Caco-2 (cell line): ENCODE measurements at regions not wholly inside any gene's neighbourhood (a gene's known extent, or its start where the extent isn't known, plus 50 kb on each side); places are given as distances from the start of the nearest gene placed in this dataset.

Experiments used
- BruUV-seq: library from RNA; stranded (reverse); fragments of 400-500 nt; replicated peaks from 2 replicates; lab custom pipeline; 2021; lab: Mats Ljungman, UMichigan
- CTCF ChIA-PET: fragments of 300-600 bp; sonication (Branson Sonifier 250); formaldehyde crosslinking; loops from one replicate; lab custom pipeline; 2022; ENCODE audit warnings: antibody characterized with exemption; lab: Charles Lee
- POLR2A ChIA-PET: fragments of 300-600 bp; sonication (Branson Sonifier 250); formaldehyde crosslinking; loops from one replicate; lab custom pipeline; 2022; ENCODE audit warnings: antibody characterized with exemption; lab: Charles Lee
- DNase-seq, 2 experiments: peaks; one replicate each; pipeline versions ENCODE4 v3.0.0 to v3.0.0-alpha.2; 2020 to 2022
- H3K27me3 ChIP-seq: replicated peaks from 2 replicates; pipeline ENCODE4 v1.6.0; 2011; ENCODE audit warnings: low read length; ENCODE audit not compliant: control insufficient read depth, insufficient read depth
- H3K36me3 ChIP-seq: 2 replicates; pipeline ENCODE4 v1.5.1; 2011; ENCODE audit warnings: low read length; ENCODE audit not compliant: control insufficient read depth, insufficient read depth
- H3K4me1 ChIP-seq: fragments of 250-450 bp; sonication (Bioruptor Pico); 2 replicates; pipeline ENCODE4 v1.5.1; 2020; ENCODE audit warnings: mild to moderate bottlenecking
- H3K4me3 ChIP-seq: 2 replicates; pipeline ENCODE4 v1.5.1; 2011; ENCODE audit warnings: low read depth, mild to moderate bottlenecking, control low read depth, low read length
- H3K9me3 ChIP-seq: fragments of 250-450 bp; sonication (Bioruptor Pico); 2 replicates; pipeline ENCODE4 v1.5.1; 2020; ENCODE audit warnings: mild to moderate bottlenecking, moderate library complexity
- H3K27ac Mint-ChIP-seq: one replicate; pipeline ENCODE4 v1.8.0; 2022; ENCODE audit warnings: mixed read lengths; ENCODE audit not compliant: unreplicated experiment
- H3K27me3 Mint-ChIP-seq: one replicate; pipeline ENCODE4 v1.8.0; 2022; ENCODE audit warnings: mixed read lengths; ENCODE audit not compliant: insufficient read depth, unreplicated experiment
- H3K36me3 Mint-ChIP-seq: one replicate; pipeline ENCODE4 v1.8.0; 2022; ENCODE audit warnings: mild to moderate bottlenecking, mixed read lengths; ENCODE audit not compliant: insufficient read depth, unreplicated experiment
- H3K4me1 Mint-ChIP-seq: one replicate; pipeline ENCODE4 v1.8.0; 2022; ENCODE audit warnings: low read depth, mixed read lengths; ENCODE audit not compliant: unreplicated experiment
- H3K4me3 Mint-ChIP-seq: one replicate; pipeline ENCODE4 v1.8.0; 2022; ENCODE audit warnings: mild to moderate bottlenecking, moderate library complexity, mixed read lengths; ENCODE audit not compliant: unreplicated experiment
- H3K9me3 Mint-ChIP-seq: one replicate; pipeline ENCODE4 v1.8.0; 2022; ENCODE audit warnings: mixed read lengths; ENCODE audit not compliant: unreplicated experiment
- CTCF ChIP-seq, 2 experiments: fragments of 200-600 bp in 1 of 2; IDR thresholded peaks; 1 replicate in 1 of 2; 2 replicates in 1 of 2; pipeline versions ENCODE4 v1.5.1 to v1.8.0; 2011 to 2022; ENCODE audit warnings: antibody characterized with exemption in 1 of 2, control low read depth in 1 of 2, inconsistent platforms in 1 of 2, low read depth in 1 of 2, low read length in 1 of 2, mild to moderate bottlenecking in 1 of 2, moderate library complexity in 1 of 2; ENCODE audit not compliant: insufficient read depth in 1 of 2, severe bottlenecking in 1 of 2, unreplicated experiment in 1 of 2
- intact Hi-C: fragments of 100-400 bp; cut with micrococcal nuclease; formaldehyde crosslinking; loops from one replicate; pipeline ENCODE4 v1.10.0; 2022; ENCODE audit not compliant: unreplicated experiment

DNA sequence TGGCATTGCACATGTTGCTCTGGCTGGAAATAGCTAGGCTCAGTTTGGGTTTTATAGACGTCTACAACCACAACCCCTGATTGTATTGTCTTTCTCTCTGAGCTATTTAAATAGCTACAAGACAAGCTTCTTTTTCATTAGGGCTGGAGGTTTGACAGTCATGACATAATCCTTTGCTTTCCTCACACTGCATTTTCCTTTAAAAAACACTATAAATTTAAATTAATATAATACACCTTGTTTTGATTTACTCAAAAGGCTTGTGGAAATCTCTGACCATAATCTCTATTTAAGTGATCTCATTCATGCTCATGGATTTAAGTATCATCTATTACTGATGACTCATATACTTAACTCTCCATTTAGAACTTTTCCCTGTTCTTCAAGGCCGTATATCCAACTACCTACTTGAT lies 50.4 kb upstream of the PTGFR start:
- no peaks in the 10 kb centered on the region for H3K36me3 Mint-ChIP-seq
- DNase-seq: no peak
- H3K4me1 ChIP-seq: no peaks in the 10 kb centered on the region
- H3K27ac Mint-ChIP-seq: no peak overlapping the region
- no peaks in the 10 kb centered on the region for H3K27me3 ChIP-seq
- no peak overlapping the region for H3K4me3 ChIP-seq
- no peak overlapping the region for H3K4me3 Mint-ChIP-seq
- BruUV-seq: no TSS peak
- POLR2A ChIA-PET: no interaction called here
- no peaks in the 10 kb centered on the region for H3K4me1 Mint-ChIP-seq
- intact Hi-C loops: no loop called here
- no peak for TF ChIP-seq CTCF (IDR thresholded peaks at IDR 0.05; ENCODE audit: insufficient read depth in 1 of 2, low read depth in 1 of 2, low read length in 1 of 2, severe bottlenecking in 1 of 2, unreplicated experiment in 1 of 2)
- H3K36me3 ChIP-seq: no peaks in the 10 kb centered on the region
- no peaks in the 10 kb centered on the region for H3K9me3 Mint-ChIP-seq
- H3K27me3 Mint-ChIP-seq: no peaks in the 10 kb centered on the region
- CTCF ChIA-PET: no interaction called here
- H3K9me3 ChIP-seq: no peaks in the 10 kb centered on the region
